Uterus (tissue), 3 donors: ENCODE measurements at regions not wholly inside any gene's neighbourhood (a gene's known extent, or its start where the extent isn't known, plus 50 kb on each side); places are given as distances from the start of the nearest gene placed in this dataset.
"Not testable (repeated sequence)": the region's sequence is repeated elsewhere in the genome, so short reads cannot be mapped to it uniquely, and the experiment has no call there.

Source experiments
- DNase-seq, 2 donors: peaks; one replicate each; pipeline ENCODE4 v3.0.0-alpha.2; 2019 to 2020
- H3K27ac ChIP-seq, 2 donors: fragments of 200-600 bp; sonication (generic); 1 replicate in 1 of 2; 2 replicates in 1 of 2; pipeline ENCODE4 v1.5.1; 2016 to 2018
- H3K27me3 ChIP-seq, 2 donors: fragments of 200-600 bp; sonication (generic); one replicate each; pipeline ENCODE4 v1.5.1; 2018 to 2019; ENCODE audit warnings: control low read depth in 1 of 2
- H3K36me3 ChIP-seq, 2 donors: fragments of 200-600 bp; sonication (generic); one replicate each; pipeline ENCODE4 v1.5.1; 2019; ENCODE audit warnings: control low read depth in 1 of 2
- H3K4me1 ChIP-seq, 2 donors: fragments of 200-600 bp; sonication (generic); one replicate each; pipeline ENCODE4 v1.5.1; 2018 to 2019; ENCODE audit warnings: control low read depth in 1 of 2
- H3K4me3 ChIP-seq, 2 donors: fragments of 200-600 bp; sonication (generic); 1 replicate in 1 of 2; 2 replicates in 1 of 2; pipeline ENCODE4 v1.5.1; 2018 to 2019; ENCODE audit warnings: mild to moderate bottlenecking in 1 of 2
- H3K9me3 ChIP-seq, 2 donors: fragments of 200-600 bp; sonication (generic); one replicate each; pipeline ENCODE4 v1.5.1; 2019; ENCODE audit warnings: control low read depth in 1 of 2
- CTCF ChIP-seq, 4 experiments: fragments of 200-600 bp in 2 of 4; fragments of 450-650 bp in 2 of 4; sonication (generic) in 2 of 4; IDR thresholded peaks; one replicate each; pipeline ENCODE4 v1.5.1; 2016 to 2019; ENCODE audit warnings: antibody characterized with exemption in 4 of 4, mild to moderate bottlenecking in 2 of 4, moderate library complexity in 1 of 4
- POLR2A ChIP-seq, 2 donors: fragments of 450-650 bp; IDR thresholded peaks; one replicate each; pipeline ENCODE4 v1.6.1; 2016; ENCODE audit warnings: antibody characterized with exemption in 2 of 2, mild to moderate bottlenecking in 1 of 2, moderate library complexity in 1 of 2
- intact Hi-C: fragments of 100-400 bp; cut with DNase I; formaldehyde crosslinking; loops from one replicate; pipeline ENCODE4 v1.15.1; 2023; ENCODE audit warnings: low total_unique reads
- donor health status: DM: yes; HTN: yes; CAD: no.

GRCh38 chr10:35972275-35972674 lies 330.2 kb upstream of the FZD8 start:
- no peak for TF ChIP-seq CTCF (IDR thresholded peaks at IDR 0.05)
- no peak for TF ChIP-seq POLR2A (IDR thresholded peaks at IDR 0.05)
- no peaks in the 10 kb centered on the region for H3K4me1 ChIP-seq
- no peaks in the 10 kb centered on the region for H3K9me3 ChIP-seq
- no peak for DNase-seq
- H3K27me3 ChIP-seq: no peaks in the 10 kb centered on the region
- no peak overlapping the region for H3K4me3 ChIP-seq
- H3K27ac ChIP-seq: no peak overlapping the region
- no peaks in the 10 kb centered on the region for H3K36me3 ChIP-seq
- intact Hi-C loops: no loop called here

- H3K4me1 ChIP-seq: no peaks in the 10 kb centered on the region
- no peaks in the 10 kb centered on the region for H3K27me3 ChIP-seq
- TF ChIP-seq CTCF (IDR thresholded peaks at IDR 0.05) (no peak), POLR2A (IDR thresholded peaks at IDR 0.05) (no peak)
- no peaks in the 10 kb centered on the region for H3K9me3 ChIP-seq
- intact Hi-C loops: no loop called here
- H3K36me3 ChIP-seq: no peaks in the 10 kb centered on the region
- H3K27ac ChIP-seq: no peak overlapping the region
- no peak overlapping the region for H3K4me3 ChIP-seq
- DNase-seq: no peak
Measured at GRCh38 chr10:35971397-35971796, 329.3 kb upstream of the FZD8 start.

GRCh38 chr10:35963685-35964084 lies 321.6 kb upstream of the FZD8 start:
- no peak overlapping the region for H3K27ac ChIP-seq
- no peaks in the 10 kb centered on the region for H3K9me3 ChIP-seq
- DNase-seq: no peak
- no peak overlapping the region for H3K4me3 ChIP-seq
- no peaks in the 10 kb centered on the region for H3K27me3 ChIP-seq
- H3K36me3 ChIP-seq: no peaks in the 10 kb centered on the region
- no peak for TF ChIP-seq CTCF (IDR thresholded peaks at IDR 0.05)
- TF ChIP-seq POLR2A (IDR thresholded peaks at IDR 0.05): no peak
- no peaks in the 10 kb centered on the region for H3K4me1 ChIP-seq
- intact Hi-C loops: no loop called here

GRCh38 chr10:35961501-35961900 lies 319.4 kb upstream of the FZD8 start:
- Histone ChIP-seq H3K9me3 (no peaks in the 10 kb centered on the region), H3K27me3 (no peaks in the 10 kb centered on the region), H3K27ac (no peak overlapping the region), H3K4me3 (no peak overlapping the region), H3K36me3 (no peaks in the 10 kb centered on the region), H3K4me1 (no peaks in the 10 kb centered on the region)
- TF ChIP-seq CTCF (IDR thresholded peaks at IDR 0.05) (no peak), POLR2A (IDR thresholded peaks at IDR 0.05) (no peak)
- intact Hi-C loops: no loop called here
- no peak for DNase-seq

- Histone ChIP-seq H3K9me3 (no peaks in the 10 kb centered on the region), H3K4me3 (no peak overlapping the region), H3K4me1 (no peaks in the 10 kb centered on the region), H3K27ac (peak overlapping the region in 1 of 2 donors; percentile 33), H3K36me3 (no peaks in the 10 kb centered on the region), H3K27me3 (no peaks in the 10 kb centered on the region)
- no peak for DNase-seq
- intact Hi-C loops: no loop called here
- TF ChIP-seq POLR2A (IDR thresholded peaks at IDR 0.05) (no peak), CTCF (IDR thresholded peaks at IDR 0.05) (no peak)
Measured at GRCh38 chr10:35959252-35959651, 317.2 kb upstream of the FZD8 start.

GRCh38 chr10:35958609-35959008 lies 316.5 kb upstream of the FZD8 start:
- H3K4me1 ChIP-seq, DNase-seq, H3K27ac ChIP-seq, H3K27me3 ChIP-seq, H3K9me3 ChIP-seq, H3K36me3 ChIP-seq, H3K4me3 ChIP-seq, intact Hi-C loops: not testable (repeated sequence)
